HG03108 (cell line): ENCODE measurements at regions not wholly inside any gene's neighbourhood (a gene's known extent, or its start where the extent isn't known, plus 50 kb on each side); places are given as distances from the start of the nearest gene placed in this dataset.
A peak's percentile ranks its signal among the peaks of the same experiment; 100 is the strongest.

Experiments used
- ATAC-seq: cut with Tn5 transposase; IDR thresholded peaks from one replicate; pipeline ENCODE4 v1.9.1; 2021; ENCODE audit warnings: moderate library complexity; ENCODE audit not compliant: unreplicated experiment

DNA sequence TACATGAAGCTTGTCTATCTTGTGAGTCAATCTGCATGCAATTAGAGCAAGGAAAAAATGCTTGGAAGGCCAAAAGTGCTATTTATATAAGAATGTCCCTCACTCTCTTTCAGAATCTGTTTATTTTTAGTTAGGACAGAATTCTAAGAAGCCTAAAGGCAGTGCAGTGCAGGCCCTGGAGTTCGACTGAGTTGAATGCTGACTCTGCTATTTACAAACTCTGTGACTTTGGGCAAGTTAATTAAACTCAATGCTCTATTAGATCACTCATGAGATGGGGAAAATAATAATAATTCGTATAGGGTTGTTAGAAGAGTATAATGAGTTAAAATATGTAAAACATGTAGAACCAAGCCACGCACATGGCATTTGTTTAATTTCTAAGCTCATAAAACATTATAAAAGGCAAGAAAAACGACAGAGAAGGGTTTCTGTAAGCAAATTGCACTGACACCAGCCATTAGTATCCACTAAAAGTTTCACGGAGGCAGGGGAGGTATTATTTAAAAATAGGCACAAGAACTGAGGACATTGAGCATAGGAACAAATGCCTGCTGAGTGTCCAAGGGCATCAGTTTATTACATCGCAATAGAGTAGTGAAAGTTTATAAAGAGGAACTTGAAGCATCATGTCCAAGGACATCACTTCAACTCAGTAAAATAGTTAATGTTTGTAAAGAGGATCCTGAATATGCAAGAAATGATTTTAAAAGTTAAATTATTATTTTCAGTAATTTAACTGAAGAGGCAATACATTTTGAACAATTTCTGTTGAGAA, 115.0 kb upstream of the INPP4B start:
- no peak for ATAC-seq

- no peak for ATAC-seq
These were observed 115.8 kb upstream of the INPP4B start for GRCh38 chr4:142961866-142962265.

- no peak for ATAC-seq
These were observed 128.2 kb upstream of the INPP4B start for GRCh38 chr4:142974328-142974727.

GRCh38 chr4:142975618-142976017, 129.5 kb upstream of the INPP4B start:
- ATAC-seq, result no peak

DNA sequence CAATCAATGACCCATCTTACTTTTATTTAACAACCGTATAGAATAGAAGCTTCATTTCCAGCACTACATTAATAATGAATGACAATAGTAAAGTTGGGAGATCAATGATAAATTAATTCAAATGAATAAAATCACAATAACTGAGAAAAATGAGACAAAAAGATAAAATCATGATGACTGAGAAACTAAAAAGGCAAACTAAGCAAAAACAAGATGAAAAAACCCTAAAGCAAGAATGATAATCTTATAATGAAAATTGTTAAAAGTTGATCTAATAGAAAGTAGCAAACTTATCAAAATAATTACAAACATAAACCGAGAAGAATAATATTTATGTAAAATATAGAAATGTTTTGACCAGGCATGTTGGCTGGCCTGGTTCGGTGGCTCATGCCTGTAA, 130.4 kb upstream of the INPP4B start:
- ATAC-seq, result no peak

- no peak for ATAC-seq
These were observed 131.1 kb upstream of the INPP4B start for GRCh38 chr4:142977182-142977581.

- ATAC-seq, result no peak
These were observed 137.0 kb upstream of the INPP4B start for GRCh38 chr4:142983065-142983464.

GRCh38 chr4:142983589-142983988, 137.5 kb upstream of the INPP4B start:
- ATAC-seq, result no peak

- ATAC-seq, result no peak
These were observed 138.9 kb upstream of the INPP4B start for GRCh38 chr4:142984871-142985585.

GRCh38 chr4:143016171-143016570, 168.5 kb upstream of the USP38 start:
- no peak for ATAC-seq

DNA sequence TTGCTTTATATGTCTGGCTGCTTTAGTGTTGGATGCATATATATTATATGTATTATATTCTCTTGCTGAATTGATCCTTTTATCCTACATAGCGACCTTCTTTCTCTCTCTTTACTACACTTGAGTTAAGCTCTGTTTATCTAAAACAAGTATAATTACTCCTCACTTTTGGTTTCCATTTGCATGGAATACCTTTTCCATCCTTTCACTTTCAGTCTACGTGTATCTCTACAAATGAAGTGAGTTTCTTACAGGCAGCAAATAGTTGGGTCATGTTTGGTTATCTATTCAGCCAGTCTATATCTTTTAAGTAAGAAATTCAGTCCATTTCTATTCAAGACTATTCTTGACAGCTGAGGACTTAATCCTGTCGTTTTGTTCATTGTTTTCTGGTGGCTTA, 167.5 kb upstream of the USP38 start:
- no peak for ATAC-seq

DNA sequence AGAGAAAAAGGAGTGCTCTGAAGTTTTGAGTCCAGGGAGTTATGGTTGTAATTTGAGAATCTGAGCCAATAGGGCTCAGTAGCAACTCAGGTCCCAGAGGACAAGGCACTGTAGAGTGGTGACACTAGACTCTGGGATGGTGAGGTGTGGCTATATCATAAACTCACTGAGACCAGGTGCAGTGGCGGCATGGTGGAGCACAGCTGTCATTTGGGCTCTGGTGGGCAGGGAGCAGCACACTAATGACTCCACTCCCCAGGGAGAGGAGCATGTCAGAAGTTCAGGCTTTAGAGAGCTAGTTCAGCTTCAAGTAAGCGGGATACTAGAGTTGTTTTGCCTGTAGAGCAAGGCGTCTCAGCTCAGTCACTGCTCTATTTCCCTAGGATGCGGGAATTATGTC, 165.4 kb upstream of the USP38 start:
- ATAC-seq, result no peak

- peak; percentile 67 for ATAC-seq
These were observed 163.3 kb upstream of the USP38 start for GRCh38 chr4:143021384-143021783.

DNA sequence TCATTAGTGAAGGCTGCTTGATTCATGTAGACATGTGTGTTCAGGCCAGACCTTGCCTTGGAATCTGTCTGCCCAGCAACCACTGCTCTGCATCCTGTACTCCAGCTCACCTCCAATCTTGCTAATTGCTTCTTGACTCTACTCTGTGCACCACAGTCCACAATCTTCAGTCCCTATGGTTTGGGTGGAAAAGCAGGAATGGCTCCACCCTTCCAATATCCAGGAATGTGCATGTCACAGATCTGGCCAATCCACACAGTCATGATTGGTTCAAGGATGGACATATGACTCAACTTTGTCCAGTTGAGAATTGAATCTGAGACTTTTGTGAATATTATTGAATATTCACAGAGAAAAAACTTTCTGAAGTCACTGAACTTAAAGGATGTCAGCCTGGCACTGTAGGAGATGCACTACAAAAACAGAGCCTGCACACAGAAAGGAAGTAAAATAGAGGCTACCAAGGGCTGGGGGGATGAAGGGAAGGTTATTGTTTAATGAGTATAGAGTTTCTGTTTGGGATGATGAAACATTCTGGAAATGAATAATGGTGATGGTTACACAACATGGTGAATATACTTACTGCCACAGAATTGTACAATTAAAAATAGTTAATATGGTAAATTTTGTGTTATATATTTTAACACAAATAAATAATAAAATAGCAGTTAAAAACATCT, 161.3 kb upstream of the USP38 start:
- peak; percentile 34 for ATAC-seq

GRCh38 chr4:143025081-143025704, 159.5 kb upstream of the USP38 start:
- peak; percentile 47 for ATAC-seq

DNA sequence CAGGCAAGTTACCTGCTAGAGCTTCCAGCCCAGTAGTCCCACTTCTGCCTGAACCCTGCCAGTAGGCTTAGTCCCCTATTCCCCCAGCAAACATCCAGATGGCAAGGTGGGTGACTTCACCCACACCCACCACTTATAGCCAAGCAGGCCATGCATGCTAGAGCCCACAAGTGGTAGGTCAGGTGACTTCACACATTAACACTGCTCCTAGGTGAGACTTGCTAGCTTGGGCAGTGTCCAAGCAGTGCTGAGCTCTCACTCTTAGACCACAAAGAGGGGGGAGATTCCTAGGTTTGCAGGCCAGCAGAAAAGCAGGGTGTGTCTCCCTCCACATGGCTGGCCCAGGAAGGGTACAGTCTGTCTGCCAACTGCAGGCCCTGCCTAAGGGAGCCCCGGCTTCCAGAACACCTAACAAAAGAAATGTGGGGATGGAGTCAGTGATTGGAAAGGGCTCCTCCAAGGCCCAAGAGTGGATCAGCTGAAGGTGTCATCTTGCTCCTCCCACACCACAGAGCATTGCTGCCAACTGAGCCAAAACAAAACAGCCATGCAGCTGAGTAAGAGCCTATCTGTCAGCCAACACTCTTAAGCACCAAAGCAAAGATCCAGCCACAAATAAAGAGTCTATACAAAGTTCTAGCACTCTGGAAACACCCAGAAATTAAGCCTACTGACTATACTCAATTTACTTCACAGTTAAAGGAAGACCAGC, 158.1 kb upstream of the USP38 start:
- ATAC-seq, result no peak

DNA sequence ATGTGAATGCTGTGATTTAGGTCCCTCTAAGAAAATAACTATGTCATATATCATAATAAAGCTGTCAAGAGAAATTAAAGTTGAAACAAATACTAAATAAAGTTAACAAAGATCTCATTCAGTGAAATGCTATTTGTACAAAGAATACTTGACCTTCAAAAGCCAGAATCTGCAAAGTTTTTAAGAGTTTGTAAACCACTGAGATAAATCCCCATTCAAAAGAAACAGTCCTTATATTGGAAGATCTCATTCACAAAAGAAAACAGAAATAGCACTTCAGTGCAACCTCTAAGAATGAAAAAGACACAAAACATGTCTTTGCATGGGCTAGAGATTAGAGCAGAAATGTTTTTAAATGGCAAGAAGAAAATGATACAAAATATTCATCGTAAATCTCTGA, 149.1 kb upstream of the USP38 start:
- no peak for ATAC-seq

GRCh38 chr4:143036443-143036842, 148.3 kb upstream of the USP38 start:
- ATAC-seq, result no peak

DNA sequence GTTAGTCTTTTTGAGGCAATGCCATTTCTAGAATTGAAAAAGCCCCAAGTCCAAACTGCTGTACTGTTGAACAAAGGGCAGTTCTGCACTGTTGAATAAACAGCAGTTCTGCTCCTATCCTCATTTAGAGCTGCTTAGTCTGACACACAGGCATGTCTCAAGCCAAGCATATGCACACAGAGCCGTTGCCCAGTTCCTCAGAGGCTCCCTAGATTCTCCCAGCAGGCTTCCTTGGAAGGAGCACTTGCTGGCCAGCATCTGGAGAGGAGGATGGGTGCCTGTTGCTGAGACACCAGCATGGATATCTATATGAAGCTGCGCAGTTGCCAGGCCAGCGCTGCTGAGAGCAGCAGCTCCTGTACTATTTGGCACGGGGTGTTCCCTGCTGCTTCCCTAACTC, 138.3 kb upstream of the USP38 start:
- ATAC-seq, result no peak

GRCh38 chr4:143046906-143047305, 137.8 kb upstream of the USP38 start:
- ATAC-seq, result no peak

DNA sequence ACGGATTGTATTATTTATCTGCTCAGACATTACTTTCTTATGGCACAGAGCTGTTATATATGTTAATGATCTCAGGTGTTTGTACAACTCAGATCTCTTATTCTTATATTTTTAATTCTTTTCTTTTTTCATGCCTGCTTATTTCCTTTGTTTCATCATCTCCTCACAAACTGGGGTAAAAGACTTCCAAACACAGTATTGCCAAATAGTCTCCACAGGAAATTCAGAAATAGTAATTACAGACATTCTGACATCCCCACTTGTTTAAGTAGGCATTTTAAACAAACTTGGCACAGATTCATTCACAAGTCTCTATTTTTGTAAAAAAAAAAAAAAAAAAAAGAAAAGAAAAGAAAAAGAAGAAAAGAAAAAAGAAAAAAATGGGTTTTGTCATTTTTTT, 129.7 kb upstream of the USP38 start:
- no peak for ATAC-seq
